GM23248 (cell line): ENCODE measurements at regions not wholly inside any gene's neighbourhood (a gene's known extent, or its start where the extent isn't known, plus 50 kb on each side); places are given as distances from the start of the nearest gene placed in this dataset.

ENCODE experiments used
- EZH2 ChIP-seq: fragments of 200-600 bp; sonication (generic); IDR thresholded peaks from 2 replicates; pipeline ENCODE4 v1.6.1; 2018; ENCODE audit warnings: antibody characterized with exemption, mild to moderate bottlenecking; ENCODE audit not compliant: insufficient read depth, poor library complexity, severe bottlenecking
- EZH2phosphoT487 ChIP-seq: fragments of 200-600 bp; sonication (generic); IDR thresholded peaks from 2 replicates; pipeline ENCODE4 v1.6.1; 2018; ENCODE audit warnings: antibody characterized with exemption, moderate library complexity, mild to moderate bottlenecking, low read depth; ENCODE audit not compliant: insufficient read depth

- TF ChIP-seq EZH2: no peak
- no peak for TF ChIP-seq EZH2phosphoT487
These were observed 322.3 kb downstream of the ZFHX3 start for GRCh38 chr16:72725643-72726042.
